Adrenal gland (tissue), 5 donors: ENCODE measurements at regions not wholly inside any gene's neighbourhood (a gene's known extent, or its start where the extent isn't known, plus 50 kb on each side); places are given as distances from the start of the nearest gene placed in this dataset.

Experiments
- CTCF ChIP-seq, 6 experiments: fragments of 450-650 bp in 4 of 6; fragments of 200-600 bp in 2 of 6; sonication (generic) in 1 of 6; IDR thresholded peaks; 1 replicate in 5 of 6; 2 replicates in 1 of 6; pipeline versions ENCODE4 v1.5.1 to v1.8.0; 2016 to 2021; ENCODE audit warnings: antibody characterized with exemption in 6 of 6, mild to moderate bottlenecking in 2 of 6, moderate library complexity in 1 of 6
- POLR2A ChIP-seq, 2 donors: fragments of 450-650 bp; IDR thresholded peaks; one replicate each; pipeline ENCODE4 v1.6.1; 2017; ENCODE audit warnings: antibody characterized with exemption in 2 of 2, mild to moderate bottlenecking in 2 of 2, moderate library complexity in 1 of 2
- donor health status: DM: no; HTN: no; CAD: no.

GRCh38 chrX:46236411-46236810 is 308.8 kb downstream of the ZNF674 start:
- TF ChIP-seq CTCF (IDR thresholded peaks at IDR 0.05) = no peak
- TF ChIP-seq POLR2A (IDR thresholded peaks at IDR 0.05) = no peak
